T-helper 1 cell (primary cell): ENCODE measurements at regions not wholly inside any gene's neighbourhood (a gene's known extent, or its start where the extent isn't known, plus 50 kb on each side); places are given as distances from the start of the nearest gene placed in this dataset.
"Not testable (repeated sequence)": the region's sequence is repeated elsewhere in the genome, so short reads cannot be mapped to it uniquely, and the experiment has no call there.

Experiments
- DNase-seq, 5 donors: peaks; one replicate each; pipeline ENCODE4 v3.0.0-alpha.2; 2012 to 2020

DNA sequence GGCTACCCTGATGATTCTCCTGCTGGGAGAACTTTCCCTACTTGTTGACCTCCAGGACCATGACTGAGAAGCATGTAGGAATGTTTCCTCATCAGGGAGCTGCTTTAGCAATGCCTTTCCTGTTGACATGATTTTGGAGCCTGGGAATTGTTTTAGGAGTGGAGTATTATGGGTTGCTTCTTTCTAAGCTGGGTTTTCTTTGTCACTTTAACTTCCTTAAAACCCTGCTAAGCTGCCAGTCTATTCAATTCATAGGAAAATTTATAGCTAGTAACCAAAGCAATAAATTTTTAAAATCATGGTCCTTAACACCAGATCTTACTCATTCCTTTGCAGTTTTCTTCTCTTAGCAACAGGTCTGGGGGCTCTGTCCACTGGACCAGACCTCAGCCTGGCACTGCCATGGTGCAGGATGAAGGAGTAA is 125.6 kb upstream of the TACR1 start:
- DNase-seq, result no peak

DNA sequence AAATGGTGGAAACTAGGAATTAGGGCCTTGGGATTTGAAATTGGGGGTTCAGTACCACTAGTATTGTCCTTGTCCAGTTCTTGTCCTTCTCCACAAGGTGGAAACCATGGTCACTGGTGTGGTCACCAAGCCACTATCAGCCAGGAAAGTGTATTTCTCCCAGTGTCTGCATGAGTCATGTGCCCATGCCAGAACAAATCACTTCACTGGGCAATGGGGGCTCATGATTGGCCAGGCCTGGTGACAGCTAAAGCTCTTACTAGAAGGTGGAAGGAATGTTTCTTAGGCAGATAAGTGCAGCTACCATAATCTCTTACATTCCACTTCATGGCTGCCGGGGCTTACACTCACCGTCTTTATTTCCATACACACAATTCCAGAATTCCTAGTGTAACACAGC is 124.8 kb upstream of the TACR1 start:
- no peak for DNase-seq

DNA sequence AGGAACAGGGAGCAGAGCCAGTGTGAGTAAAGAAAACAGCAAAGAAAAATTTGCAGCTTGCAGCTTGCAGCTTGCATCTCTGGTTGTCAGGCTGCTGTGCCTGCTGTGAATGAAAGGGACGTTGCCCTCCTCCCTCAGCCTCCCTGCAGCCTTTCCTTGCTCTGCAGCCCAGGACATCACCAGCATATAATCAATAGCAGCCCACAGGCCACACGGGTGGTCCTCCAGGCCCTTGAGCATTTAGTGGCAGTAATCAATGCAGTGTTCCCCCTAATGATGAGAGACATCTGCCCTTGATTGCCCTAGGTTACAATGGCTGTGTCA is 122.2 kb upstream of the TACR1 start:
- DNase-seq, result no peak

DNA sequence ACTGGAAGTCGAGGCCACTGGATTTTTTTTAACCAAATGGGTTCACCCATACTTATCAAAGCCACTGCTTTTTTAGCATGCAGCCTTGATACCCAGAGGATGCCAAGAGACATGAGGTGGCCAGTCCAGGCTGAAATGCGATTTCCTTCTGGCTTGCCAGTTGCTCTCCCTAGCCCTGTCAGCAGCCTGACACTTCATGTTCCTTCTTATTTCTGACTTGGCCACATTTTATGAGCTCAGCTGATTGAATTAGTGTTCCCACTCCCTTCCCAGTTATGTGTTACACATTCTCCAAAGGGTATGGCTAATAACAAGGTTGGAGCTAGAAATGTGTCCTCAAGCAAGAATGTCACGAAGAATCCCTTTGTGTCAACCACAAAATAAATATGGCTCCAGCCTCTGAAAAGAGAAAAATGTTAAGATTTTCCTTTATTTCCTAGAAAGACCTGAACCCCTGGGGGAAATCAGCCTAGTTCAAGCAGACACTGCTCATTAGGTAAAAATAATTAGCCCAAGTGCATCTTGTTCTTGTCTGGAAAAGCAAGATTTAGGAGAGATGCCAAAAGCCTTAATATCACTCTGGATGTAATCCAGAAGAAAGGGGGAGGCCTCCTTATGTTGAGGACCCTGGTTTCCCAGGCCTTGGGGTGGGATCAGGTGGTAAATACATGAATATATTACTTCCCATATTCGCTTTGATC is 121.7 kb upstream of the TACR1 start:
- no peak for DNase-seq

DNA sequence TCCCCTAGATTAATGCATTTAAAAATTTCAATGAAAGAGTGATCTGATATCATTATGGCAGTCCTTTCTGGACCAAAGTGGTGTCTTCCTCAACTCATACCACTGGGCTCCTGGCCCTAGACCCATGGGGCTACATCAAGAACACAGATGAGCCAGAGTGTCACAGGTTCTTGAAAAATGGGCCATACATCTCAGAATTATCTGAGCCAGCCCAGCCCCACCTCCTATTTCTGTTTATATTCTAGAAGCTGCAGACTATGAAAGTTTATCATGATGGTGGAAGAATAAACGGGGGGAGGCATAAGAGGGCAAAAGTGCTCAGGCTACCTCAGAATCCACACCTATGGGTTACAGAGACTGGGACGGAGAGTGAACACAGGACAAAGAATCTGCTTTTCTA is 120.6 kb upstream of the TACR1 start:
- DNase-seq, result no peak

GRCh38 chr2:75317802-75318201 is 118.5 kb upstream of the TACR1 start:
- no peak for DNase-seq

- no peak for DNase-seq
Observed at GRCh38 chr2:75317316-75317715, 118.0 kb upstream of the TACR1 start.

GRCh38 chr2:75315436-75315835 is 116.1 kb upstream of the TACR1 start:
- DNase-seq, result no peak

DNA sequence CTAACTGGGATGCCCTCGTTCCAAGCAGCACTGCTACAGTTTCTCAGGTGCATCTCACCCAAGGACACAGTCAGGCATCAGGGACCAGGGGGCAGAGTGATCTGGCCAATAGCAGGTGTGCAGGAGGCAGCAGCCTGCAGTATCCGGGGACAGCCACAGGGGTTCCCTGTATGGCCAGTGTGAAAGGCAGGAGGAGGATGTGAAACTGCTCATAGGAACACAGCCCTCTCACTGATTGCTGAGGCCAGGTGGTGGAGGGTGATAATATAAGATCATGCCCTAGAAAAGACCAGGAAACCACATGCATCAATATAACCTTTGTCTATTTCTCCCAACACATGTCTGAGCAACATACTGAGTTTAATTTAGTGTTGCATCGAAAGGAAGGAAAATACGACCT is 112.7 kb upstream of the TACR1 start:
- no peak for DNase-seq

DNA sequence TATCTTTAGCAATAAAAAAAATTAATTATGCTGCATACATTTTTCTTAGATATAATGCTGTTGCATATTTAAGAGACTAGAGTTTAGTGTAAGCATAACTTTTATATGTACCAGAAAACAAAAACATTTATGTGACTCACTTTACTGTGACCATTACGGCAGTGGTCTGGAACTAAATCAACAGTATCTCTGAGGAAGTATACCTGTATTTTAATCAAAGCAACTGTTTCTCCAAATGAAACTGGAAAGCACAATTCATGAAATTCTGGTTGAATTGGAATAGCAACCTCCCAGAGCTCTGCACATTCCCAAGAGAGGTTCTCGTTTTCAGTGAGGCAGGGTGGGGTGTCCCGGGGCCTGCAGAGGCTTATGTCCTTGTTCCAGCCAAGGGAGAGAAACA is 112.2 kb upstream of the TACR1 start:
- no peak for DNase-seq

- DNase-seq, result no peak
Observed at GRCh38 chr2:75310876-75311275, 111.6 kb upstream of the TACR1 start.

DNA sequence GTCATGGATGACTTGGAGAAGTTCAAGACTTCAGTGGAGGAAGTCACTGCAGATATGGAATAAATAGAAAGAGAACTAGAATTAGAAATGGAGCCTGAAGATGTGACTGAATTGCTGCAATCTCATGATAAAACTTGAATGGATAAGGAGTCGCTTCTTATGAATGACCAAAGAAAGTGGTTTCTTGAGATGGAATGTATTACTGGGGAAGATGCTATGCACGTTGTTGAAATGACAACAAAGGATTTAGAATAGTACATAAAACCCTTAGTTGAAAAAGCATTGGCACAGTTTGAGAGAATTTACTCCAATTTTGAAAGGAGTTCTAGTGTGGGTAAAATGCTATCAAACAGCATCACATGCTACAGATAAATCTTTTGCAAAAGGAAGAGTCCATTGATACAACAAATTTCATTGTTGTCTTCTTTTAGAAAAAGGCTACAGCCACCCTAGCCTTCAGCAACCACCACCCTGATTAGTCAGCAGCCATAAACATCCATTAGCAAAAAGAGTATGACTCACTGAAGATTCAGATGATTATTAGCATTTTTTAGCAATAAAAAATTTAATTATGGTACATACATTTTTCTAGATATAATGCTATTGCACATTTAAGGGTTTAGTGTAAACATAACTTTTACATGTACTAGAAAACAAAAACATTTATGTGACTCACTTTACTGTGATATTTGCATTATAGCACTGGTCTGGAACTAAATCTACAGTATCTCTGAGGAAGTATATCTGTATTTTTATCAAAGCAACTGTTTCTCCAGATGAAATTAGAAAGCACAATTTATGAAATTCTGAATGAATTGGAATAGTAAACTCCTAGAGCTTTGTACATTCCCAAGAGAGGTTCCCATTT is 110.5 kb upstream of the TACR1 start:
- no peak for DNase-seq

DNA sequence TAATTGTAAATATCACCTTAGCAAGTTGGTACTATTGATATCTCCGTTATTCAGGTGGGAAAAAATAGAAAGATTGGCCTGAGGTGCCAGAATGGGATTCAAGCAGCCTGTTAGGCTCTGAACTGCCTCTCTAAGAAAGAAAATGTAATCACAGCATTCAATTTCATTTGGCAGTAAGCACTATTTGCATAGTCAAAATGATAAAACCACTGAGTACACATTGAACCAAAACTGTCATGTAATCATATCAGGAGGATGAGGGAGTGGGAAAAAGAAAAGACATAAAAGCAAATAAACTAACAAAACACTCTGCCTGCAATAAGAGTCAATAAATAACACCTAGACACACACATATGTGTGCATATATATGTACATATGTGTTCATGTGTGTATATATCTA is 103.9 kb upstream of the TACR1 start:
- DNase-seq, result no peak

DNA sequence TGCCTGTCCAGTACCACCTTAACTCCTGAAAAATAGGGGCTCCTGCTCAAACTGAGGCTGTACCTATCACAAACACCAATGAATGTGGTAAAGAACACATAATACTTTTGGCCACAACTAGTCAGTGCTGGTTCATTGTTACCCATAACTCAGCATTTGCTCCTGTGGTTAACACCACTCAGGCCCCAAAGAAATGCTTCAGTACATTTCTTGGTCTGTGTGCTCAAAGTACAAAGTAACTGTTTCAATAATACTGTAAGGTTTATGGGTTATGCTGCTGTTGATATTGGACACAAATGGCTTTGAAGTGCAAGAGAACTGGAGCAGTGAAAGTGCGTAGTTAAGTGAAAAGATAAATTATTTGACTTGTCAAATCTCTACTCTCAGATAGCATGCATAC is 95.0 kb upstream of the TACR1 start:
- DNase-seq, result no peak

DNA sequence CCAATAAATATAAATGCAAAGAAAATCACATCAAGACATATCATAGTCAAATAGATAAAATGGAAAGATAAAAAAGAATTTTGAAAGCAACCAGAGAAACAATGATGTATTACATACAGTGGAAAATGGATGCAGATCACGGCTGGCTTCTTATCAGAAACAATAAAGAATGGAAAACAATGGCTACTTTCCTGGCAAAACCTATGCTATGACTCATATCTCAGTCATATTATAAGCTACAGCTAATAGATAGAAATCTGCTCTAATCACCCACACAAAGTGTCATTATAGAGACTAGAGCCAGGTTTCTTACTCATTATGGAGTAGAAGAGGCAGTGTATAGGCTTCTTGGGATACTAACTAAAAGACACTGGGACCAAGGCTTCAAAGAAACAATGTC is 93.5 kb upstream of the TACR1 start:
- DNase-seq, result no peak

- no peak for DNase-seq
Observed at GRCh38 chr2:75290600-75291150, 91.4 kb upstream of the TACR1 start.

DNA sequence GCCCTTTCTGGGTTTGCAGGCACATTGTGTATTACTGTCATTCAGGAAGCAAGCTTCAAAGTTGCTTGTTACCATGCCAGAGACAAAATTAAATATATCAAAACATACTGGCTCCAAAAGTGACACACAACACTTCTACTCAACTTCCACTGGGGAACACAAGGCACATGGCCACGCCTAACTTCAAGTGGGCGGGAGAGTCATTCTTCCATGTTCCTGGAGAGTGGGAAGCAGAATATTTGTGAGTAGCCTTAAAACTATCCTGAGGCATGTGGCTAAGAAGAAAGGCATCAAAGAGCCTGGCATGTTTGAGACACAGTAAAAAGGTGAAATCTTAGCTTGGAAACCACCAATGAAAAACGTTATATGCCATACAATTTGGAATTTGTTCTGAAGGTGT is 90.5 kb upstream of the TACR1 start:
- DNase-seq, result no peak

DNA sequence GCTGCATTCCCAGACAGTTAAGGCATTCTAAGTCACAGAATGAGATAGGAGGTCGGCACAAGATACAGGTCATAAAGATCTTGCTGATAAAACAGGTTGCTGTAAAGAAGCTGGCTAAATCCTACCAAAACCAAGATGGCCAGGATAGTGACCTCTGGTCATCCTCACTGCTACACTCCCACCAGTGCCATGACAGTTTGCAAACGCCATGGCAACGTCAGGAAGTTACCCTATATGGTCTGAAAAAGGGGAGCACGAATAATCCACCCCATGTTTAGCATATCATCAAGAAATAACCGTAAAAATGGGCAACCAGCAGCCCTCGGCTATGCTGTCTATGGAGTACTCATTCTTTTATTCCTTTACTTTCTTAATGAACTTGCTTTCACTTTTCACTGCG is 89.9 kb upstream of the TACR1 start:
- not testable (repeated sequence) for DNase-seq

GRCh38 chr2:75288760-75289159 is 89.4 kb upstream of the TACR1 start:
- no peak for DNase-seq

DNA sequence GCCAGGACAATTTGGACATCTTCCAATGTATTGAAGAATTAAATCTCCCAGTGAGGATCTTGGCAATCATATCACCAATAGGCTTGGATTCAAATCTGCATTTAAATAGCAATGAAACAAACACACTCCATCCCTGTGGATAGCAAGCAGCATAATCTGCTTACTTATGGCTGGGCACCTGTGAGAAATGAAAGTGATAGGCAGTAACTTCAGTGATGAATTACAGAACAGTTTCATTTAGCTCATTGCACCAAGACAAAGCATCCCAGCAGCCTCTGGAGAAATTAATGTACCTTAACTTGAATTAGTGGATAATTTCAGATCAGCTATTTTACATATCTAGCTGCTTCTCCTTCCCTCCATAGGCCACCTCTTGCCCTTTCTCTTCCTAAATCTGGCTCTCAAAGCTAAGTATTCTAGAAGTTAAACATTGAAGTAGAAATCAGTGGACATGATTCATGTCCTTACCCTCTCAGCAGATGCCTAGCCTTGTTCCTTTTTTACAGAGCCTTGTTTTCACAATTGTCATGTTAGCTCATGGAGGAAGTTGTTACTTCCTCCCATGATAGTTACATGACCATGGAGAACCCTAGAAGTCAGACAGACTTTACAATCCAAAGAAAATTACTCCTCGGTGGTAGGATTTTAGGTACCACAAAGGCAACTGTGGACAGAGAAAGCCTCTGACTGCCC is 88.5 kb upstream of the TACR1 start:
- DNase-seq, result no peak

DNA sequence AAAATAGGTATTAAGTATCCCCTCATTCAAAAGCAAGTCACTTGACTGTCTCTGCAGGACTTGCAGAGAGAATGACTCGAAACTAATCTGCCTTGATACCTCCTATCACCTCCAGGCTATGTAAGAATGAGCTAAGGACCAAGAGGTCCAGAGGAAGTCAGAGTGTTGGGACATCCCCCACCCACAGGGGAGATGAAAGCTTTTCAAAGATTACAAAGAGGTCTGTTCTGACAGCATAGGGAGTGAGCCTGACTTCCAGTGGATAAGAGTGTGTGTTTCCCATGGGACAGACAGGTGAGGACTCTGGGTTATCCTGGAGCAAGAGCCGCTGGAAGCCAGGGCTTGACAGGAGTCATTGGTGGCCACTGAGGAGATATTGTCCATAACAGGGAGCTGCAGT is 85.0 kb upstream of the TACR1 start:
- DNase-seq, result no peak

GRCh38 chr2:75278821-75279379 is 79.6 kb upstream of the TACR1 start:
- DNase-seq, result no peak

DNA sequence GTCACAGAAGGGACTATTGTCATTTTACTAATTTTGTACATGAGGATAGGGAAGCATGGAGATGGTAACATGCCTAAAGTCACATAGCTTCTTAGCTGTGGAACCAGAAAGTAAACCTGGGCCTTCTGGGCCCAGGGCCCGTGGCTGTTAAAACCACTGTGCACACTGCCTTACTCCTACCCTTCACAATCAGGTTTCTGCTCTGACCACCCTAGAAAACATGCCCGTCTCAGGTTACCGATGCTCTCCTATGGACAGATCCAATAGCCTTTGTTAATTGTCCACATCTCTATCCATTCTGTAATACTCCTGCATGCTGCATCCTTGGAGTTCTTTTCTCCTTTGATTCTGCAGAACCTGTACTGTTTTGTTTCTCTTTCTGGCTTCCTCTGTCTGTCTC is 79.0 kb upstream of the TACR1 start:
- no peak for DNase-seq
